ENCODE measurements at regions not wholly inside any gene's neighbourhood (a gene's known extent, or its start where the extent isn't known, plus 50 kb on each side); places are given as distances from the start of the nearest gene placed in this dataset.
A peak's percentile ranks its signal among the peaks of the same experiment; 100 is the strongest.

- no peak for TF ChIP-seq CTCF (IDR thresholded peaks at IDR 0.05)
- Histone ChIP-seq H3K9me3 (no peaks in the 10 kb centered on the region), H3K27me3 (no peaks in the 10 kb centered on the region), H3K4me3 (no peak overlapping the region), H3K4me1 (no peaks in the 10 kb centered on the region), H3K36me3 (no peaks in the 10 kb centered on the region), H3K27ac (no peak overlapping the region)
- DNase-seq (no peak), ATAC-seq (no peak)
- intact Hi-C loops (cut with DNase I), result no loop called here
These were observed 231.7 kb upstream of the CNTNAP2 start for GRCh38 chr7:145884716-145885514.

GRCh38 chr7:145876376-145876775, 240.2 kb upstream of the CNTNAP2 start:
- ATAC-seq (no peak), DNase-seq (no peak)
- intact Hi-C loops (cut with DNase I), result no loop called here
- Histone ChIP-seq H3K9me3 (no peaks in the 10 kb centered on the region), H3K4me3 (no peak overlapping the region), H3K27ac (no peak overlapping the region), H3K36me3 (no peaks in the 10 kb centered on the region), H3K4me1 (no peaks in the 10 kb centered on the region), H3K27me3 (no peaks in the 10 kb centered on the region)
- no peak for TF ChIP-seq CTCF (IDR thresholded peaks at IDR 0.05)

GRCh38 chr7:145875267-145875666, 241.3 kb upstream of the CNTNAP2 start:
- TF ChIP-seq CTCF (IDR thresholded peaks at IDR 0.05), result no peak
- Histone ChIP-seq H3K27ac (no peak overlapping the region), H3K27me3 (no peaks in the 10 kb centered on the region), H3K9me3 (no peaks in the 10 kb centered on the region), H3K4me3 (no peak overlapping the region), H3K4me1 (no peaks in the 10 kb centered on the region), H3K36me3 (no peaks in the 10 kb centered on the region)
- ATAC-seq, result no peak
- no peak for DNase-seq
- intact Hi-C loops (cut with DNase I), result no loop called here

- no peaks in the 10 kb centered on the region for H3K9me3 ChIP-seq
- no peak overlapping the region for H3K27ac ChIP-seq
- H3K4me3 ChIP-seq, result no peak overlapping the region
- TF ChIP-seq CTCF (IDR thresholded peaks at IDR 0.05), result no peak
- no peaks in the 10 kb centered on the region for H3K4me1 ChIP-seq
- no peaks in the 10 kb centered on the region for H3K36me3 ChIP-seq
- DNase-seq (no peak), ATAC-seq (peak; percentile 29)
- intact Hi-C loops (cut with DNase I), result no loop called here
- no peaks in the 10 kb centered on the region for H3K27me3 ChIP-seq
These were observed 247.7 kb upstream of the CNTNAP2 start for GRCh38 chr7:145868935-145869334.

- Histone ChIP-seq H3K27me3 (no peaks in the 10 kb centered on the region), H3K9me3 (no peaks in the 10 kb centered on the region), H3K27ac (no peak overlapping the region), H3K4me3 (no peak overlapping the region), H3K36me3 (no peaks in the 10 kb centered on the region), H3K4me1 (no peaks in the 10 kb centered on the region)
- no peak for TF ChIP-seq CTCF (IDR thresholded peaks at IDR 0.05)
- intact Hi-C loops (cut with DNase I), result no loop called here
- DNase-seq, result no peak
- no peak for ATAC-seq
These were observed 254.4 kb upstream of the CNTNAP2 start for GRCh38 chr7:145862212-145862611.

All from upper lobe of right lung (tissue), 1 donor.